Natural killer cell treated with Interleukin-12 subunit alpha and Interleukin-12 subunit beta and Interleukin-15 and Interleukin-18, amount 100 ng/mL, for 72 hours (primary cell): ENCODE measurements at regions not wholly inside any gene's neighbourhood (a gene's known extent, or its start where the extent isn't known, plus 50 kb on each side); places are given as distances from the start of the nearest gene placed in this dataset.

Source experiments
- ATAC-seq, 2 donors: fragments of 150-1000 bp; cut with Tn5 transposase in 1 of 2; sonication (Bioruptor Pico), chemical (Tn5 transposase) in 1 of 2; 2 replicates each; pipeline ENCODE4 v1.10.0; 2021
- DNase-seq: peaks from one replicate; pipeline ENCODE4 v3.0.0; 2022; ENCODE audit warnings: low spot score
- H3K27ac Mint-ChIP-seq, 2 donors: 1 replicate in 1 of 2; 2 replicates in 1 of 2; pipeline ENCODE4 v1.8.0; 2022; ENCODE audit warnings: mixed read lengths in 2 of 2, mild to moderate bottlenecking in 1 of 2, moderate library complexity in 1 of 2
- H3K27me3 Mint-ChIP-seq, 2 donors: 1 replicate in 1 of 2; 2 replicates in 1 of 2; pipeline ENCODE4 v1.8.0; 2022; ENCODE audit warnings: mixed read lengths in 2 of 2
- H3K36me3 Mint-ChIP-seq: one replicate; pipeline ENCODE4 v1.8.0; 2022; ENCODE audit warnings: mixed read lengths
- H3K4me1 Mint-ChIP-seq, 2 donors: 1 replicate in 1 of 2; 2 replicates in 1 of 2; pipeline ENCODE4 v1.8.0; 2022; ENCODE audit warnings: low read depth in 2 of 2, mixed read lengths in 2 of 2, mild to moderate bottlenecking in 1 of 2
- H3K4me3 Mint-ChIP-seq: one replicate; pipeline ENCODE4 v1.8.0; 2022; ENCODE audit warnings: mixed read lengths
- H3K9me3 Mint-ChIP-seq: 2 replicates; pipeline ENCODE4 v1.8.0; 2022; ENCODE audit warnings: mixed read lengths

GRCh38 chr2:82731824-82732223 lies 1727.3 kb downstream of the SUCLG1 start:
- ATAC-seq (no peak), DNase-seq (no peak)
- no peaks in the 10 kb centered on the region for H3K36me3 Mint-ChIP-seq
- no peaks in the 10 kb centered on the region for H3K4me1 Mint-ChIP-seq
- H3K9me3 Mint-ChIP-seq = peaks cover 9% of the 10 kb centered on the region
- no peak overlapping the region for H3K4me3 Mint-ChIP-seq
- H3K27me3 Mint-ChIP-seq = no peaks in the 10 kb centered on the region
- no peak overlapping the region for H3K27ac Mint-ChIP-seq

GRCh38 chr2:82730811-82731210 lies 1728.3 kb downstream of the SUCLG1 start:
- no peaks in the 10 kb centered on the region for H3K36me3 Mint-ChIP-seq
- H3K27me3 Mint-ChIP-seq = no peaks in the 10 kb centered on the region

GRCh38 chr2:82728090-82728489 lies 1731.0 kb downstream of the SUCLG1 start:
- Mint-ChIP-seq H3K27ac (no peak overlapping the region), H3K27me3 (no peaks in the 10 kb centered on the region), H3K36me3 (no peaks in the 10 kb centered on the region), H3K4me1 (no peaks in the 10 kb centered on the region), H3K9me3 (peaks cover 9% of the 10 kb centered on the region), H3K4me3 (no peak overlapping the region)
- ATAC-seq (no peak), DNase-seq (no peak)

More at GRCh38 chr2:82730811-82731210, 1728.3 kb downstream of the SUCLG1 start:
- no peak for ATAC-seq
- no peaks in the 10 kb centered on the region for H3K4me1 Mint-ChIP-seq
- DNase-seq = no peak
- H3K27ac Mint-ChIP-seq = no peak overlapping the region
- no peak overlapping the region for H3K4me3 Mint-ChIP-seq
- H3K9me3 Mint-ChIP-seq = peaks cover 9% of the 10 kb centered on the region

- DNase-seq (no peak), ATAC-seq (no peak)
- Mint-ChIP-seq H3K27ac (no peak overlapping the region), H3K36me3 (no peaks in the 10 kb centered on the region), H3K9me3 (peaks cover 13% of the 10 kb centered on the region), H3K27me3 (no peaks in the 10 kb centered on the region), H3K4me3 (no peak overlapping the region), H3K4me1 (no peaks in the 10 kb centered on the region)
These were observed 1750.4 kb downstream of the SUCLG1 start for GRCh38 chr2:82708681-82709080.

GRCh38 chr2:82697231-82697630 lies 1761.8 kb downstream of the SUCLG1 start:
- Mint-ChIP-seq H3K36me3 (peaks cover 6% of the 10 kb centered on the region), H3K27me3 (no peaks in the 10 kb centered on the region), H3K9me3 (peaks cover 23% of the 10 kb centered on the region), H3K4me3 (no peak overlapping the region), H3K27ac (no peak overlapping the region), H3K4me1 (no peaks in the 10 kb centered on the region)
- no peak for DNase-seq
- ATAC-seq = no peak

- Mint-ChIP-seq H3K27me3 (no peaks in the 10 kb centered on the region), H3K36me3 (peaks cover 4% of the 10 kb centered on the region), H3K27ac (no peak overlapping the region), H3K9me3 (peaks cover 13% of the 10 kb centered on the region), H3K4me3 (no peak overlapping the region), H3K4me1 (no peaks in the 10 kb centered on the region)
- DNase-seq (no peak), ATAC-seq (no peak)
These were observed 1764.6 kb downstream of the SUCLG1 start for GRCh38 chr2:82694431-82694830.

GRCh38 chr2:82690757-82691411 lies 1768.2 kb downstream of the SUCLG1 start:
- Mint-ChIP-seq H3K27ac (no peak overlapping the region), H3K4me3 (no peak overlapping the region), H3K27me3 (no peaks in the 10 kb centered on the region), H3K4me1 (no peaks in the 10 kb centered on the region), H3K36me3 (no peaks in the 10 kb centered on the region), H3K9me3 (peaks cover 12% of the 10 kb centered on the region)
- DNase-seq (no peak), ATAC-seq (no peak)

GRCh38 chr2:82675186-82675585 lies 1783.9 kb downstream of the SUCLG1 start:
- no peaks in the 10 kb centered on the region for H3K4me1 Mint-ChIP-seq
- peaks cover 6% of the 10 kb centered on the region for H3K9me3 Mint-ChIP-seq
- DNase-seq (no peak), ATAC-seq (no peak)
- H3K27ac Mint-ChIP-seq = no peak overlapping the region
- H3K4me3 Mint-ChIP-seq = no peak overlapping the region
- peaks cover 4% of the 10 kb centered on the region for H3K36me3 Mint-ChIP-seq
- no peaks in the 10 kb centered on the region for H3K27me3 Mint-ChIP-seq

GRCh38 chr2:82674652-82675051 lies 1784.4 kb downstream of the SUCLG1 start:
- Mint-ChIP-seq H3K27ac (no peak overlapping the region), H3K27me3 (no peaks in the 10 kb centered on the region), H3K4me1 (no peaks in the 10 kb centered on the region), H3K9me3 (peaks cover 6% of the 10 kb centered on the region), H3K4me3 (no peak overlapping the region), H3K36me3 (peaks cover 4% of the 10 kb centered on the region)
- DNase-seq = no peak
- no peak for ATAC-seq

GRCh38 chr2:82667491-82667890 lies 1791.6 kb downstream of the SUCLG1 start:
- Mint-ChIP-seq H3K9me3 (peaks cover 5% of the 10 kb centered on the region), H3K4me1 (no peaks in the 10 kb centered on the region), H3K4me3 (no peak overlapping the region), H3K27me3 (no peaks in the 10 kb centered on the region), H3K36me3 (no peaks in the 10 kb centered on the region), H3K27ac (no peak overlapping the region)
- no peak for ATAC-seq
- no peak for DNase-seq

- Mint-ChIP-seq H3K4me1 (no peaks in the 10 kb centered on the region), H3K9me3 (peaks cover 5% of the 10 kb centered on the region), H3K36me3 (no peaks in the 10 kb centered on the region), H3K4me3 (no peak overlapping the region), H3K27me3 (no peaks in the 10 kb centered on the region), H3K27ac (no peak overlapping the region)
- DNase-seq (no peak), ATAC-seq (no peak)
These were observed 1793.4 kb downstream of the SUCLG1 start for GRCh38 chr2:82665691-82666090.

GRCh38 chr2:82657106-82657505 lies 1802.0 kb downstream of the SUCLG1 start:
- ATAC-seq (no peak), DNase-seq (no peak)
- Mint-ChIP-seq H3K9me3 (peaks cover 10% of the 10 kb centered on the region), H3K4me3 (no peak overlapping the region), H3K4me1 (no peaks in the 10 kb centered on the region), H3K27me3 (no peaks in the 10 kb centered on the region), H3K36me3 (peaks cover 6% of the 10 kb centered on the region), H3K27ac (no peak overlapping the region)

GRCh38 chr2:82656420-82656819 lies 1802.7 kb downstream of the SUCLG1 start:
- Mint-ChIP-seq H3K4me3 (no peak overlapping the region), H3K36me3 (peaks cover 6% of the 10 kb centered on the region), H3K4me1 (no peaks in the 10 kb centered on the region), H3K27me3 (no peaks in the 10 kb centered on the region), H3K27ac (no peak overlapping the region), H3K9me3 (peaks cover 12% of the 10 kb centered on the region)
- ATAC-seq (no peak), DNase-seq (no peak)

GRCh38 chr2:82652117-82652516 lies 1807.0 kb downstream of the SUCLG1 start:
- Mint-ChIP-seq H3K4me3 (no peak overlapping the region), H3K9me3 (peaks cover 18% of the 10 kb centered on the region), H3K36me3 (peaks cover 11% of the 10 kb centered on the region), H3K4me1 (no peaks in the 10 kb centered on the region), H3K27ac (no peak overlapping the region), H3K27me3 (no peaks in the 10 kb centered on the region)
- ATAC-seq (no peak), DNase-seq (no peak)

GRCh38 chr2:82650038-82650437 lies 1809.0 kb downstream of the SUCLG1 start:
- Mint-ChIP-seq H3K36me3 (peaks cover 14% of the 10 kb centered on the region), H3K4me1 (no peaks in the 10 kb centered on the region), H3K27ac (no peak overlapping the region), H3K4me3 (no peak overlapping the region), H3K27me3 (no peaks in the 10 kb centered on the region), H3K9me3 (peaks cover 29% of the 10 kb centered on the region)
- ATAC-seq = no peak
- DNase-seq = no peak
